ENCODE measurements at regions not wholly inside any gene's neighbourhood (a gene's known extent, or its start where the extent isn't known, plus 50 kb on each side); places are given as distances from the start of the nearest gene placed in this dataset.

- no peak overlapping the region for H3K4me3 ChIP-seq
- no peaks in the 10 kb centered on the region for H3K9me3 ChIP-seq (ENCODE audit: insufficient read depth, low read depth)
- CTCF ChIA-PET, result no interaction called here
- no peaks in the 10 kb centered on the region for H3K36me3 ChIP-seq (ENCODE audit: low read depth)
- H3F3A ChIP-seq (ENCODE audit: insufficient read depth, low read depth), result no peaks in the 10 kb centered on the region
- H2AFZ ChIP-seq, result no peak overlapping the region
- H3K4me2 ChIP-seq, result no peak overlapping the region
- H3K4me1 ChIP-seq (replicated peaks; ENCODE audit: insufficient read depth), result no peaks in the 10 kb centered on the region
- intact Hi-C loops (cut with micrococcal nuclease; ENCODE audit: unreplicated experiment), result no loop called here
- no peaks in the 10 kb centered on the region for H4K20me1 ChIP-seq (ENCODE audit: insufficient read depth)
- BruUV-seq (replicated peaks), result no TSS peak
- no peaks in the 10 kb centered on the region for H3K79me2 ChIP-seq (ENCODE audit: low read depth)
- TF ChIP-seq EZH2 (IDR thresholded peaks at IDR 0.05; ENCODE audit: low read depth), result no peak
- TF ChIP-seq, protein P1, sequence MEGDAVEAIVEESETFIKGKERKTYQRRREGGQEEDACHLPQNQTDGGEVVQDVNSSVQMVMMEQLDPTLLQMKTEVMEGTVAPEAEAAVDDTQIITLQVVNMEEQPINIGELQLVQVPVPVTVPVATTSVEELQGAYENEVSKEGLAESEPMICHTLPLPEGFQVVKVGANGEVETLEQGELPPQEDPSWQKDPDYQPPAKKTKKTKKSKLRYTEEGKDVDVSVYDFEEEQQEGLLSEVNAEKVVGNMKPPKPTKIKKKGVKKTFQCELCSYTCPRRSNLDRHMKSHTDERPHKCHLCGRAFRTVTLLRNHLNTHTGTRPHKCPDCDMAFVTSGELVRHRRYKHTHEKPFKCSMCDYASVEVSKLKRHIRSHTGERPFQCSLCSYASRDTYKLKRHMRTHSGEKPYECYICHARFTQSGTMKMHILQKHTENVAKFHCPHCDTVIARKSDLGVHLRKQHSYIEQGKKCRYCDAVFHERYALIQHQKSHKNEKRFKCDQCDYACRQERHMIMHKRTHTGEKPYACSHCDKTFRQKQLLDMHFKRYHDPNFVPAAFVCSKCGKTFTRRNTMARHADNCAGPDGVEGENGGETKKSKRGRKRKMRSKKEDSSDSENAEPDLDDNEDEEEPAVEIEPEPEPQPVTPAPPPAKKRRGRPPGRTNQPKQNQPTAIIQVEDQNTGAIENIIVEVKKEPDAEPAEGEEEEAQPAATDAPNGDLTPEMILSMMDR (conservative IDR thresholded peaks at IDR 0.05), result no peak
- H3K27ac ChIP-seq, result no peak overlapping the region
- no peaks in the 10 kb centered on the region for H3K9me2 ChIP-seq (ENCODE audit: insufficient read depth)
- H3K27me3 ChIP-seq (ENCODE audit: insufficient read depth, low read depth), result no peaks in the 10 kb centered on the region
- DNase-seq, result no peak
- POLR2A ChIA-PET (ENCODE audit: unreplicated experiment), result no interaction called here
Observed at GRCh38 chr2:195482010-195482409, 175.0 kb upstream of the SLC39A10 start.

- Histone ChIP-seq H3K9me2 (ENCODE audit: insufficient read depth) (no peaks in the 10 kb centered on the region), H3F3A (ENCODE audit: insufficient read depth, low read depth) (no peaks in the 10 kb centered on the region), H3K27ac (no peak overlapping the region), H3K79me2 (ENCODE audit: low read depth) (no peaks in the 10 kb centered on the region), H3K36me3 (ENCODE audit: low read depth) (no peaks in the 10 kb centered on the region), H3K9me3 (ENCODE audit: insufficient read depth, low read depth) (no peaks in the 10 kb centered on the region), H3K4me1 (replicated peaks; ENCODE audit: insufficient read depth) (no peaks in the 10 kb centered on the region), H3K4me2 (no peak overlapping the region), H3K27me3 (ENCODE audit: insufficient read depth, low read depth) (no peaks in the 10 kb centered on the region), H2AFZ (no peak overlapping the region), H4K20me1 (ENCODE audit: insufficient read depth) (no peaks in the 10 kb centered on the region), H3K4me3 (no peak overlapping the region)
- DNase-seq, result no peak
- intact Hi-C loops (cut with micrococcal nuclease; ENCODE audit: unreplicated experiment), result no loop called here
- ChIA-PET CTCF (no interaction called here), POLR2A (ENCODE audit: unreplicated experiment) (no interaction called here)
- no peak for TF ChIP-seq EZH2 (IDR thresholded peaks at IDR 0.05; ENCODE audit: low read depth)
- TF ChIP-seq, protein P1 (conservative IDR thresholded peaks at IDR 0.05), result no peak
- BruUV-seq (replicated peaks), result no TSS peak
Observed at GRCh38 chr2:195480121-195480520, 176.9 kb upstream of the SLC39A10 start.

- no TSS peak for BruUV-seq (replicated peaks)
- Histone ChIP-seq H2AFZ (no peak overlapping the region), H3K4me3 (no peak overlapping the region), H3K9me3 (ENCODE audit: insufficient read depth, low read depth) (no peaks in the 10 kb centered on the region), H3K9me2 (ENCODE audit: insufficient read depth) (no peaks in the 10 kb centered on the region), H3K36me3 (ENCODE audit: low read depth) (no peaks in the 10 kb centered on the region), H4K20me1 (ENCODE audit: insufficient read depth) (no peaks in the 10 kb centered on the region), H3K27ac (no peak overlapping the region), H3F3A (ENCODE audit: insufficient read depth, low read depth) (no peaks in the 10 kb centered on the region), H3K4me2 (no peak overlapping the region), H3K4me1 (replicated peaks; ENCODE audit: insufficient read depth) (no peaks in the 10 kb centered on the region), H3K79me2 (ENCODE audit: low read depth) (no peaks in the 10 kb centered on the region), H3K27me3 (ENCODE audit: insufficient read depth, low read depth) (no peaks in the 10 kb centered on the region)
- TF ChIP-seq EZH2 (IDR thresholded peaks at IDR 0.05; ENCODE audit: low read depth), result no peak
- TF ChIP-seq, protein P1 (conservative IDR thresholded peaks at IDR 0.05), result no peak
- POLR2A ChIA-PET (ENCODE audit: unreplicated experiment), result no interaction called here
- CTCF ChIA-PET, result no interaction called here
- intact Hi-C loops (cut with micrococcal nuclease; ENCODE audit: unreplicated experiment), result no loop called here
- no peak for DNase-seq
Observed at GRCh38 chr2:195479407-195479806, 177.6 kb upstream of the SLC39A10 start.

Measured in PC-9 (cell line).